ENCODE measurements at regions not wholly inside any gene's neighbourhood (a gene's known extent, or its start where the extent isn't known, plus 50 kb on each side); places are given as distances from the start of the nearest gene placed in this dataset.

DNA sequence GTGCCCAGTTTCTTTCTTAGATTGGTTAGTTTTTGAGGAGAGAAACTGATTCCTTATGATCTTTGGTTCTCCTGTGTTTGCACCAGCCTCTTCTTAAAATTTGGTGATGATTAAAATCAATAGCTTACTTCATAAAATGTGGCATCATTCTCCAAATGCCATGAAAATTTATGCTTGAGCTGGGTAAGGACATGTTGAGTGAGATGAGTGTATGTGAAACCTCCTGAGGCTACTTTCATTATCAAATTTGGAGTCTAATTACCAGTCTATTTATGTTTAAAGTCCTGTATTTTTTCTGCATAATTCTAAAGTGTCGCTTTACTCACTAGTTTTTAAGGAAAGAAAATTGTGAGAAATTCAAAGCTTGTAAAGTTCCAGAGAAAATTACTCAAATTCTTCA lies 102.1 kb downstream of the DIPK2A start:
- DNase-seq (ENCODE audit: low read depth), result no peak

DNA sequence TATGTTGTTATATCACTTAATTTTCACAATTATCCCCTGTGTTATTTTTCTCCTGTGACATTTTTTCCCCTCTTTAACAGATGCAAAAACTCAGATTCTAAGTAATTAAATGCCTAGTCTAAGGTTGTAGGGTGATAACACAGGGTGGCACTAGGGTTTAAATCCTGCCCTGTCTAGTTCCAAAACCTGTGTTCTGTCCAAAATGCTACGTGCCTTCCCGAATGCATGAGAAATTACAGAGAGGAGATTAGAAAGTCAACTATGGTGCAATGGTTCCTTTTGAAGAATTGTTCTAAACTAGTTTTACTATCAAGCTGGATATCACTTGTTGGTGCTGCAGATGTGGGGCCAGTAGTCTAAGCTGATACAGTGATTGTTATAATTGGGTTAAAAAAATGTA lies 108.0 kb downstream of the DIPK2A start:
- DNase-seq (ENCODE audit: low read depth), result no peak

DNA sequence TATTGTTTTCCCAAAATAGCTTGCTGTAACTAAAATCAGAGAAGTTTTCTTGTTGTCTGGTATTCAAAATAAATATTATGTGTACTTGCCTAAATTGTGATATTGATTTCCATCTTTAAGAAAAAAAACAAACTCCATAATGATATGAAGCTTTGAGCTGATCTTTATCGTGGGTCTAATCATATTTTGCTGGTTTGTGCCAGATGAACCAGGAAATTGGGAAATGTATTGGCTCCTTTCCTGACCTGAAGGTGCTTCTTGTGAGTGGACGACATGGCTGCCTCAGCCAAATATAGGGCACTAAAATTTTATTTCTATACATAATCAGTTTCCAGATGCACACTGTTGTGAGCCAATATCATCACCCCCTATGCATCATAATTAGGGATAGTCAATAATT lies 113.3 kb downstream of the DIPK2A start:
- no peak for DNase-seq (ENCODE audit: low read depth)

DNA sequence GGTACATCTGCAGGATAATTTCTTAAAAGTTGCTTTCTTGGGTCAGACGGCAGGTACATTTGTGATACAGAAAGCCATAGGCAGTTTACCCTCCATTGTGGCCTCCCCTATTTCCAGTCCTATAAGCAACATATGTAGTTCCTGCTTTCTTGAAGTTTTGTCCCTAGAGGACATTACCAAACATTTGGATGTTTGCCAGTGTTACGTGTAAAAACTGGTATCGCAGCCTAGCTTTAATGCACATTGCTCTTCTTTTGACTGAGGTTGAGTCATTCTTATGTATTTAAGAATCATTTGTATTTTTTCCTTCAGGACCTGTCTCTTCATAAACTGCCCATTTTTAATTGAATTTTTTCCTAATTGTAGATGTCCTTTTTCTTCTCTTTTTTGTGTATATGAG lies 114.3 kb downstream of the DIPK2A start:
- no peak for DNase-seq (ENCODE audit: low read depth)

DNA sequence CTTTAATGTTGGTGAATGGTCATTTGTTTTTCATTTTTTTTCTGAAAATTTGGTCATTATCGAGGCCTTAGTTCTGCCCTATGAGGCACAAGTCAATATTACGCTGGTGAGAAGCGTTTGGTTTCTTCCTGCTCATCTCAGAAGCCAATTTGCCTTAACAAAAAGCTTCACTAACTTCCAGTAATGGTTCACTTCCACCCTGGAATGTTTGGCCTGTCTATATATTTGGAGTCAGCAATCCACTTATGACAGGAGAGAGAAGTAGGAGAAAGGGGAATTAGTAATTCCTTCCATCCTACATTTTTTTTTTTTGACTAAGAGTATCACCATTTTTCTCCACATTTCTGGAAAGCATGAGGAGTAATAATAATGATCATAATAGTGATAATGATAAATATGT lies 124.4 kb downstream of the DIPK2A start:
- no peak for DNase-seq (ENCODE audit: low read depth)

DNA sequence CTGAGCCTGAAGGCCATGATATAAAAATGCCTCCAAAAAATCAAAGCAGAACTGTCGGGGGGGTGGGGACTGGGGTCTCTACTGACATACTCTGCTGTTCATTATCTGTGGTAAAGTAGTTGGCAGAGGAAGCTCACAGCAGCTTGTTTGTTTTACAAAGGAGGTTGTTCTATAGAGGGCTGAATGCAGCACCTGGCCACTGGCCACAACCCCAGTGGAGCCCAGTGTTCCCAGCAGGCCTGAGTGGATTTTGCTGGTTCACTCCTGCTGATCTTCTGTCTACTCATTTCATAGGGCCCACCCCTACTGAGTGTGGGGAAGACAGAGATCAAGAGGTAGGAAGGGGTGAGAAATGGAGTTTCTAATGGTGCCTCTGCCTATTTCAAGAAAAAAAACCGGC lies 125.5 kb downstream of the DIPK2A start:
- no peak for DNase-seq (ENCODE audit: low read depth)

DNA sequence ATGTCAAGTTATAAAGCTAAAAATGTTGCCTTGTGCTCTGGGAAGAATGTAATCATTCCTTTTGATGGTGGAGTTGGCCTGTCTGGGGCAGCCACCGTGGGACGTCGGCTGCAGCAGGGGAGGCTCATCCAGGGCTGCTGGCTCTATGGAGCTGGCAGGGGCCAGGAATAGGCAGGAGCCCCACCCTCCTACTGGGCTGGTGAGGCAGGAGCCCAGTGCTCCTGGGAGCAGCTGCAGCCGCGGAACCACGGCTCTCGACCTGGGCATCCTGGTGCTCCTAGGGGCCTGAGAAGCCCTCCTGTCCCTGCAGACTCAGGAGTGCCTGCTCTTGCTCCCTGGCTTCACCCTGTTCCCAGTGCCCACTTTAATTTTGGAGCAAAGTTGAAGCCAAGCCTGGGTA lies 127.1 kb downstream of the DIPK2A start:
- no peak for DNase-seq (ENCODE audit: low read depth)

DNA sequence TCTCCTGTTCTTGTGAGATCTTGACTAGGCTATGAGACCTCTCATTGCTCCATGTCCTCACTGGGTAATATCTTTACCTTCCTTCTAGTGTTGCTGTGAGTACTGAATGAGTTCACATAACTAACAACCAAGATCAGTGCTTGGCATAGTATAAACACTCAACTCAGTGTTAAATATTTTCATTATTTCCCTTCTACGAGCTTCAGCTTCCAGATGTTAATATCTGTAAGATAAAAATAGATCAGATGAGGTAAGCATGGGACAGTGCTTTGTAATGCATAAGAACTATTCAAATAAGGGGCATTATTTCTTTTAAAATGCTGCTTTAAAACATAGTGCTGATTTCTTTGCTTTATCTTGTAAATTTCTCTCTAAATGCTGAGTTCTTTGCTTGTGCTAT lies 130.8 kb downstream of the DIPK2A start:
- no peak for DNase-seq (ENCODE audit: low read depth)

DNA sequence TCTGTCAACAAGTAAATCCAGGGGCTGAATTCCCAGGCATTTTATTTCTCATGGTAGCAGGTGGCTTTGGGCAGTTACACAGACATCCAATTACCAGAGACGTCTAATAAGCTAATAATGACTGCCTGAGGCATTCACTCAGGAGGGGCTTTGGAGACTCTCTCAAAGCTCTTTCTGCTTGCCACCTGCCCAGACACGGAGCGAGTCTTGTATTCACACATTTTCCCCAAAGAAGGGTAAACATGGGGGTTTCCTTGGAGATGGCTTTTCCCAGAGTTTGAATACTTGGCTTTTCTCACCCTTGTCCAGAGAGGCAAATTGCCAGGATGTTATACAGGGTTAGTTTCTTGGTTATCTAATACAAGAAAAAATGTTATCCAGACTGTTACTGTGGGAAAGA lies 132.6 kb downstream of the DIPK2A start:
- no peak for DNase-seq (ENCODE audit: low read depth)

DNA sequence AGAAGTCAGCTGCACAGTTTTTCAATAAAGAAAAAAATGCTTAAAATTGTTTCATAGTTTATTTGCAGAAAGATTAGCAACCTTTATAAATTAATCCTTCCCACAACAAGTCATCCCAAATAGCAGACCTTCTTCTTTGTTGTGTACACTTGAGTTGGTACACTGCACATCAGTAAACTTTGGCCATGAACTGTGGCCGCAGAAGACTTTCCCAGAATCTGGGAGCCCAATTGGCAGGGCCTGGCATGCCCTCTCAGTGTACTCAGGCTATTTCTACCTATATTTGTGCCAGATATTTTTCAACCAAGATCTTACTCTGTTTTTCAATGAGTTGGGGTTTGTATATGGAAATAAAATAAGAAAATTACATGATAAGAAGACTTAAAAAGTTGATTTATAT lies 133.1 kb downstream of the DIPK2A start:
- no peak for DNase-seq (ENCODE audit: low read depth)

DNA sequence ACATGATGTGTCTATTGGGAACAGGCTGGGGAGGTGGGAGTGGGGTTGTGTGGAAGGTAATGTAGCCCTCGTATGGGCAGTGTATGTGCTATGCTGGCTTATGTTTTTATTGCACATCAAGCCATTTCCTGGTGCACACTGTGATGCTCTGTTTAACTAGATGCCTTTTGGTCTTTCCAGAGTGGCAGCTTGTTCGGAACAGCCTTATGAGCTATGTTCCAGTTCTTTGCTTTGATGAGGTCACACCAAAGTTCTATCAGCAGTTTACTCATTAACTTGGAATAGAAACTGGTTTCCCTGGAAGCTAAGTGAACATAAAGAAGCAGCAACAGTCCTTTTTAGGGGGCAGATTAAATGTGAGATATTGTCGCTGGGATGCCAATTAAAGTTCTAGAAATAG lies 133.9 kb downstream of the DIPK2A start:
- no peak for DNase-seq (ENCODE audit: low read depth)

DNA sequence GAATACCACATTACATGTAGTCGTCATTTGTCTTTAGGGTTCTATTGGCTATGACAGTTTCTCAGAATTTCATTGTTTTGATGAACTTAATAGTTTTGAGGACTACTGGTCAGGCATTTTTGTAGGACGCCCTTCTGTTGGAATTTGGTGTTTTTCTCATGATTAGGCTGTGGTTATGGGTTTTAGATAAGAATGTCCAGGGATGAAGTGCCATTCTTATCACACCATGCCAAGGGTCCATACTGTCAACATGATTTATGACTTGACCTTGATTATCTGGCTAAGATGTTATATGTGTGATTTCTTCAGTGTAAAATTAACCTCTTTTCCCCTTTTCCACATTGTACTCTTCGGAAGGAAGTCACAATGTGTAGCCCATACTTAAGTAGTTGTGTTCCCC lies 135.3 kb downstream of the DIPK2A start:
- DNase-seq (ENCODE audit: low read depth), result no peak

DNA sequence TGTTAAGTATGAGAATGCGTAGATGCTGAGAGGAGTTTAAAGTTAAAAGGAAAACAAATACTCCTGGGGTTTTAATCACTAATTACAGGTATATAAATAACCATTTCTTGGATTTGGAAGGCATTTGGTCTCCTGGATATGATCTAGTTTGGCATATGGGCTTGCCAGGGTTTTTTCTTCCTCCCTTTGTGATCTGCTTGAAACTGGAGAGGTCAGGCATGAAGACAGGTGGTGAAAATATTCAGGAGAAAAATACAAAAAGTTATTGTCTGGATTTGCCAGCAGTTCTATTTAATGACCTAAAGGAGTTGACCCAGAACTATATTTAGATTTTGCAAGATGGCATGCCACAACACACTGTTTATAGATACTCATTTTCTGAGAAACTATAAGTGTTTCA lies 136.3 kb downstream of the DIPK2A start:
- no peak for DNase-seq (ENCODE audit: low read depth)

DNA sequence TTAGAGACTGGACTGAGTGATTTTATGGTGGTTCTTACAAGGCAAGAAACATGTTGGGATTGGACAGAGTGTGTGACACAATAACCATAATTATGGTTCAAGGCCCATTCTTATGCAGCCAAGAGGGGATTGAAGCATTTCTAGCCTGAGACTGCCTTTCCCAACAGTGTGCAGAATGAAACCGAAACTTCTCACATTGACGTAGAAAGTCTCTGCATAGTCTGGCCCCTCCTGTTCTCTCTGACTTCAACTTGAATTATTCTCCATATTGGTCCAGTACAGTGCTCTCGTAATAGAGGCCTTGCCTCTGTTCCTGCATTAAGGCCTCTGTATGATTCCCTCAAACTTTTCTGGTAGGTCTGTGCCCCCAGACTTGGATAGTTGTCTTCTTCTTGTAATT lies 138.3 kb downstream of the DIPK2A start:
- peak; percentile 3 for DNase-seq (ENCODE audit: low read depth)

DNA sequence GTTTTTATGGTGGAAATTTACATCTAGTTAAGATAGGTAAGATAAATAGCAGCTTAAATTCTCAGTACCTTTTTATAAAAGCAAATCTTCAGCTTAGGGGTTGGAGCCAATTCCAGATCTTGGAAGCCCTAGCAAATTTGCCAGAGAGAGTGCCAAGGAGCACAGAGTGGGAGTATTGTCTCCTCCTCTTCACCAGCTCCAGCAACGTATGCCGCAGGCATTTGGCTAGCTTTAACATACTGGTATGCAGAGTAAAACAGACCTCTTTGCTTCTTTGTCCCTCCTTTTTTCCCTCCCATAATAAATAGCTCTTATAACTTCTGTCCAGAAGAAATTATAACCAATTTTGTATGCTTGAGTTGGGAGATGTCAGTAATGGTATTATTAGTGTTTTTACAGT lies 140.4 kb downstream of the DIPK2A start:
- DNase-seq (ENCODE audit: low read depth), result no peak

DNA sequence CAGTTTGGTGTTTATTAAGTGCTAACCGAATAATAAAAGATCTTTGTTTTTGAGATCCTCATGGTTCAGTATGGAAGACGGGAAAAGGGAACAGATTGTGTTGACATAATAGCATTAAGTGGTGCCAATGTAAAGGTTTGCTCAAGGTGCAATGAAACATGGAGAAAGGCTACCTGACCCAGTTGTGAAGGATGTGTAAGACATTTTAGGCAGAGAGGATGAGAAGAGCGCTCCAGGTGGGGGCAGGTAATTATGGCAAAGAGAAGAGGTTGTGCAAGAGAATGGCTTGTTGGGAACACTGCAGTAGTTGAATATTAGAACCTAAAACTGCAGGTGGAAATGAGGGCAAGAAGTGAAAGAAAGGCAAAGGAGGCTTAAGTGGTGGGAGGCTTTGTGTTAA lies 140.8 kb downstream of the DIPK2A start:
- DNase-seq (ENCODE audit: low read depth), result no peak

DNA sequence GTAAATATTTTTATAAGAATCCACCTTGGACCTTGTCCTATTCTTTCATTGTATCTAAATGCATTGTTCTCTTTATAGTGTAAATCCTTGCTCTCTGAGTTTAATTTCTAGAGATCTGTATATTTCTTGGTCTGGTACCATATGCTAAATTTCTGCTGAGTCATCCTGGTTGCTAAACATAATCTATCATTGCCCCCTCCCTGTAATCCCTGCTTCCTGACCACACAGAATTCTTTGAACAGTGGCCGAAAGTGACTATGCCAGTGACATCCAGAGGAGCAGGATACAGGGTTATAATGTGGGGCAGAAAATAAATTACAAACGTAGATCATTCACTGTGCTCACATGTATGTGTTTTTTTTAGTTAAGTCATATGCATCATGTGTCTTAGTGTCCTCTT lies 143.1 kb downstream of the DIPK2A start:
- no peak for DNase-seq (ENCODE audit: low read depth)

DNA sequence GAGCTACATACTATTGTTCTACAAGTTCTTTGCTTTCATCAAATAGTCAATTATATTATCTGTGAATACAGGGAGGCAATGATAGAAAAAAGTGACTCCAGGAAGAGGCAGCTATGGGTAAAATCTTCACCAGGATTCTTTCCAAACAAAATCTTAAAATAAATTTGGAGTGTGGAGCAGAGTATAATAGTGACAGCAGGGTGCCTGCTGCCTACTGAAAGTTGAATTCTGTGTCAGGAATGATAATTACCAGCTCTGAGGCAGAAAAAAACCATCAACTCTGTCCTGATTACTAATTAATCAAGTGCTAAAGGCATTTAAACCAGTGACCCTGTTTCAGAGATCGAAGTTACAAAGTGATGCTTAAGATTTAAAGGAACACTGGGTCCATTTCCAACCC lies 148.0 kb downstream of the DIPK2A start:
- no peak for DNase-seq (ENCODE audit: low read depth)

DNA sequence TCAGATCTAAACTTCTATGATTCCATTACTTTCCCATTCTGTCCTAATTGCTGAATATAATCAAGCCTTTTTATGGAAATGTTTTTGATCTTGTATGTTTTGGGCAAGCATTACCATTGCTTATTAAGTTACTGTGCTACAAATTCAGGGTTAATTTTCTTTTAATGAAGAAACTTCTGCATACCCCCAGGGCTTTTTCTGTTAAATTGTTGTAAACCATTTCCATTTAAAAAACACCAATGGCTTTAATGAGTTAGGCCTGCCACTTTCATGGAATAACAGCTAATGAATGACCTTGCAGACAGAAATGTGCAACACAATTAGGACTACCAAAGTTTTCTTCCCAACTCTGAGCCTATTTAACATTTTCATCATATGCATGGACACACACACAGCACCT lies 150.0 kb downstream of the DIPK2A start:
- no peak for DNase-seq (ENCODE audit: low read depth)

DNA sequence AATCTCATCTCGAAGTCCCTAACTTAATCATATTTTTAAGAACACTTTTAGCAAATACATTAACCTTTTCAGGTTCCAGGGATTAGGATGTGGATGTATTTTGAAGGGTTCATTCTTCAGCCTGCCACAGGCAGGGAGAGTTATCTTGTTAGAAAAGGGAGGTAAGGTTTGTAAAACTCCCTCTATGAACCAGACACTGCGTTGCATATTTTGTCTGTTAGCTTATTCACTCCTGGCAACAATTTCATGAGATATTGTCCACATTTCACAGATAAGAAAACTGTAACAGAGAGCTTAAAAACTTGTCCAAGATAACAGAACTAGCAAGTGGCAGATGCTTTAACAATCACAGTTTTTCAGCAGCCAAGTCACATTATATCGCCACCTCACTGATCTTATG lies 155.4 kb downstream of the DIPK2A start:
- no peak for DNase-seq (ENCODE audit: low read depth)

DNA sequence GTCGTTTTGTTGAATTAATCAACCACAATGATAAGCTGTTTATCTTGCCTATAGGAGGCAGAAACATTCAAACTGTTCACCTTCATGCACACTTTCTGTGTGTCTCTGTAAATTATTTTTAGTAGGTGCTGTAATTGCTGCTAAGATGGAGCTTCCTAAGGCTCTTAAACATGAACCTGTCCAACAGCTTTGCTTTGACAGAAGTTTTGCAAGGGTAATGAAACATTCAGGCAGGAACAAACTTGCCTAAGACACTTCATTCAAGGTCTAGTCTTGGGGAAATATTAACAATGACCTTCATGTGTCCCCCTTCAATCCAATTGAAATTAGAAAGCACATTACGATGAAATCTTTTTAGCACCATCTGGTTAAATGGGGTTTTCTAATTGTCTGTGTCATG lies 156.1 kb downstream of the DIPK2A start:
- DNase-seq (ENCODE audit: low read depth), result no peak

DNA sequence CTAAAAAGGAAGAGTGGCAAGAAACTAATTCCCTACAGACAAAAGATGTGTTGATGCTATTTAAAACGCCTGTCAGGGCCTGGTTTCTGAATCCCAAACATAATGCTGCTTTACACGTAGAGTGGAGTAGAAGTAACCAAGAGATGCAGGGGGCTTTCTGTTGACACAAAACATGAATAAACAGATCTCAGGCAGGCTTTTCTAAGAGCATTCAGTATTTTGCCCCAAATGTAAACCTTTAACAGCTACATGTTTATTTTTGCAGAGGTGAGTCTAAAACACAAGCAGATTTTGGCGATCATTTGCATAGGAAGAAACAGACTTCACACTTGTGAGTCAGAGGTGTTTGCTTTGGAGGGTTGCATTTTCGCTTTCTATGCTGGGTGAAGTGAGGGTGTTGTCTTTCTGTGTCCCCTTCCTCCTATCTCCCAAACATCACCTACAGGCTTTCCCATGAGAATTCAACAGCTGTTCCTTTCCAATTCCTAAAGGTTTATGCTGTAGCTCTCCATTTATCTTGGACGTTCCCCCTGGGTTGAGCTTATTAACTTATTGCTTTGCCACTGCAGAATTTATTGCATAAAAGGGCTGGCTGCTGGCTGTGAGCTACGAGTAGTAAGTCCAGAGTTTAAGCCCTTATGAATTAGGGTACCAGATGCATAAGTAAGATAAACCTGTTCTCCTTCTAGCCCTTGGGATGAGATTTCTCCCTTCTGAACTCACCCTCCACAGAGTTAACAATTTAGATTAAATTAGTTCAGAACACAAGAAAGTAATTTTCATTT lies 156.7 kb downstream of the DIPK2A start:
- no peak for DNase-seq (ENCODE audit: low read depth)

DNA sequence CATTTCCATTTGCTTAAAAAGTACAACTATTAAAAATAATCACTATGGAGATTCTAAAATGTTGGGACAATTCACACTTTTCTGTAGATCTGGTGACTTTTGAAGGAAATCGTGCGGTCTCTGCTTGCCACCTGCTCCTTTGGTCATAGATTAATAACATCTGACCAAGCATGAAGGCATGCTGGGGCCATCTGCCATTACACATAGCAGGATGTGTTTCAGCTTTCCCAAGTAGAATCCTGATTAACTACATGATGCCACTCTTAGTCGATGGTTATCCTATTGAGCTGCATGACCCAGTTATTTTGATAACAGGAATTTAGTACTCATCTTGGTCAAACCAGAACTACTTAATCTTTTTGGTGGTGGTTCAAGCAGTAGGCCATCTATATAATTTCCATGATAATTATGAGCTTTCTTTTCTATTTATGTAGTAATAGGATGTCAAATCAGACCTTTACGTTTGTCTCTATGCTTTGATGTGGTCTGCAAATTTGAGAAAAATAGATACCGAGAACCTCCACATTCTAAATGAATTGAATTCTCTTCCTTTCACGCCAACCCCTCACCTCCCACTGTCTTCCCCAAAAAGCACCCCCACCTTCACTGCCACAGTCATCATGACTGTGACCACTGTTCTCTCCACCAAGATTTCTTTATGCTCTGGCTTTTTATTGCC lies 158.1 kb downstream of the DIPK2A start:
- DNase-seq (ENCODE audit: low read depth), result no peak

DNA sequence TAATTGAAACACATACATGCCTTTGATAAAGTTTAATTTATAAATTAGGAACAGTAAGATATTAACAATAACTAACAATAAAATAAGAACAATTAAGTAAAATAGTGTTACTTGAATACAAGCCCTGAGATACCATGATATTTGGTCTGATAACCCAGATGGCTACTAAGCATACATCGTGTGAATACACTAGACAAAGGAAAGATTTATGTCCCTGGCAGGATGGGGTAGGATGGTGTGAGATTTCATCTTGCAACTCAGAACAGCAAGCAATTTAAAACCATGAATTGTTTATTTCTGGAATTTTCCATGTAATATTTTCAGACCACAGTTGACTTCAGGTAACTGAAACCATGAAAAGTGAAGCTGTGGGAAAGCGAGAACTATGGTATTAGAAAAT lies 169.5 kb downstream of the DIPK2A start:
- no peak for DNase-seq (ENCODE audit: low read depth)

All from RPMI7951 (cell line).